Lower leg skin (tissue), 3 donors: ENCODE measurements at regions not wholly inside any gene's neighbourhood (a gene's known extent, or its start where the extent isn't known, plus 50 kb on each side); places are given as distances from the start of the nearest gene placed in this dataset.
"Not testable (repeated sequence)": the region's sequence is repeated elsewhere in the genome, so short reads cannot be mapped to it uniquely, and the experiment has no call there.

Experiments used
- POLR2A ChIP-seq, 2 donors: fragments of 450-650 bp; IDR thresholded peaks; one replicate each; pipeline ENCODE4 v1.6.1; 2016 to 2017; ENCODE audit warnings: antibody characterized with exemption in 2 of 2, mild to moderate bottlenecking in 1 of 2, moderate library complexity in 1 of 2
- TF ChIP-seq, protein P1 (sequence below), 3 donors: fragments of 450-650 bp; IDR thresholded peaks; one replicate each; pipeline ENCODE4 v1.5.1; 2016; ENCODE audit warnings: antibody characterized with exemption in 3 of 3, mild to moderate bottlenecking in 3 of 3, moderate library complexity in 2 of 3

DNA sequence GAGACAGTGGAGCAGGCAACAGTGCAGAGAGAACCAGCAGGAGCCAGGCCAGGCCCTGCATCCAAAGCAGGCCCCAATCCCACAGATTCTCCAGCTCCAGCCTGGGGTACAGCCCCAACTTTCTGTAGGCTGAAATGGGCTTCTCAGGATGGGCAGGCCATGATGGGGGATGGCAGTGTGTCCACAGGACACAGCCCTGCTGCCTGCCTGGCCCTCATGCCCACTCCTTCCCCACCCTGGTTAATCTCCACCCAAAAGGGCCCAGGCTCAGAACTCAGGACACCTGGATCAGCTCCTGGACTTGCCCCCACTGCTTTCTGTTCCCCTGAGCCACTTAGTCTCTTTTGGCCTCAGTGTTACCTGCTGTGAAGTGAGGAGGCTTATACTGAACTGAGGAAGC lies 57.1 kb downstream of the GGTLC2 start:
- not testable (repeated sequence) for TF ChIP-seq POLR2A (IDR thresholded peaks at IDR 0.05)
- TF ChIP-seq, protein P1, sequence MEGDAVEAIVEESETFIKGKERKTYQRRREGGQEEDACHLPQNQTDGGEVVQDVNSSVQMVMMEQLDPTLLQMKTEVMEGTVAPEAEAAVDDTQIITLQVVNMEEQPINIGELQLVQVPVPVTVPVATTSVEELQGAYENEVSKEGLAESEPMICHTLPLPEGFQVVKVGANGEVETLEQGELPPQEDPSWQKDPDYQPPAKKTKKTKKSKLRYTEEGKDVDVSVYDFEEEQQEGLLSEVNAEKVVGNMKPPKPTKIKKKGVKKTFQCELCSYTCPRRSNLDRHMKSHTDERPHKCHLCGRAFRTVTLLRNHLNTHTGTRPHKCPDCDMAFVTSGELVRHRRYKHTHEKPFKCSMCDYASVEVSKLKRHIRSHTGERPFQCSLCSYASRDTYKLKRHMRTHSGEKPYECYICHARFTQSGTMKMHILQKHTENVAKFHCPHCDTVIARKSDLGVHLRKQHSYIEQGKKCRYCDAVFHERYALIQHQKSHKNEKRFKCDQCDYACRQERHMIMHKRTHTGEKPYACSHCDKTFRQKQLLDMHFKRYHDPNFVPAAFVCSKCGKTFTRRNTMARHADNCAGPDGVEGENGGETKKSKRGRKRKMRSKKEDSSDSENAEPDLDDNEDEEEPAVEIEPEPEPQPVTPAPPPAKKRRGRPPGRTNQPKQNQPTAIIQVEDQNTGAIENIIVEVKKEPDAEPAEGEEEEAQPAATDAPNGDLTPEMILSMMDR (IDR thresholded peaks at IDR 0.05): not testable (repeated sequence)
